GM21723 (cell line): ENCODE measurements at regions not wholly inside any gene's neighbourhood (a gene's known extent, or its start where the extent isn't known, plus 50 kb on each side); places are given as distances from the start of the nearest gene placed in this dataset.
"Not testable (repeated sequence)": the region's sequence is repeated elsewhere in the genome, so short reads cannot be mapped to it uniquely, and the experiment has no call there.

ENCODE experiments used
- ATAC-seq: cut with Tn5 transposase; IDR thresholded peaks from one replicate; pipeline ENCODE4 v1.9.1; 2021; ENCODE audit warnings: mild to moderate bottlenecking, moderate library complexity; ENCODE audit not compliant: unreplicated experiment

DNA sequence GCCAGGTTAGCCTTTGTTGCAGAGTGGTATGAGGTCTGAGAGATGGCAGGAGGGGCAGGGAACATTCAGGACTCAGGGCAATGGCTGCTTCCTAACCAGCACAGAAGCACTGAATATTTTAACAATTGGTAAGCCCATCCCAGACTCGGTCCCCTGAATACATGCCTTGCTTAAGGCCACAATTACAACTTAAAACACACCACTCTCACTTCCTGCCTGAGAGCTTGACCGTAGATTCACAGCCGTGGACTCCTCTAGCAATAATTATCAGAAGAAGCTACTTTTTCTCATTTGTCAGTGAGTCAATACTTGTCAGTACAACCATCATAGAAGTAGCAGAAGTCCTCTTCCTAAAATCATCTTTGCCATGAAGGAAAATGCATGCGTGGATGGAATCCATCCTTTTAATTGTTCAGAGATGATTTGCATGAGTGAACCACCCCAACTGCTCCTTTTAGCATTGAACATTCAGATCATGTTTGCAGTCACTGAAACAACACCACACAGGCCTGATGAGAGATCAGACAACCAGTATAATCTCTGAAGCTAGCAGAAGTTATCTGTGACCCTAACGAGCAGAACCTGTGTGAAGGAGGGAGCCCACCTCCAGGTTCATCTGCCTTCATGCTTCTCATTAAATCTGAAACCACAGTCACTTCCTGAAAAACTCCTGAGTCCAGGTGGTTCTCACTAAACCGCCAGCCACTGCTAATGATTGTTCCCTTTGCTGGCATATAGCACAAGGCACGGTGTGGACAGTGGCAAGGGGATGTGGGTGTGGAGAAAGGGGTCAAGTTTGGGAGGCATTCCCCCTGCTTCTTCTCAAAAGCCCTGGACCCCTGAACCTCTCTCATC is 333.9 kb upstream of the CNR1 start:
- no peak for ATAC-seq

DNA sequence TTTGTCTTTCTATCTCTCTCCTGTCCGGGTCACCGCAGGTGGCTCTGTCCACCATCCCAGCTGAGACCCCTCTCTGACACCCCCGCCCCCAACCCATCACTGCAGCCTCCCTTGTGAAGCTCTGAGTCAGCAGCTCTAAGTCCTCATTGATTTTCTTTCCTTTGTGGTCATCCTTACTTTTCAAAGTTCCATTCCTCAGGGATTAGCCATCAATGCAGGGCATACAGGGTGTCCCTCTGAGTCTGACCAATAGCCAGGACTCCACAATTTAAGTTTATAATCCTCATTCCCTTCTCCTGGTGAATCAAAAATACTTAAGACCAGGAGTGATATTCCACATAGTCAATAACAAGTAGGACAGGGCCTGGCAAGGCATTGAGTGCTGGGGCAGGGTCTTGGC is 333.3 kb upstream of the CNR1 start:
- ATAC-seq = no peak

DNA sequence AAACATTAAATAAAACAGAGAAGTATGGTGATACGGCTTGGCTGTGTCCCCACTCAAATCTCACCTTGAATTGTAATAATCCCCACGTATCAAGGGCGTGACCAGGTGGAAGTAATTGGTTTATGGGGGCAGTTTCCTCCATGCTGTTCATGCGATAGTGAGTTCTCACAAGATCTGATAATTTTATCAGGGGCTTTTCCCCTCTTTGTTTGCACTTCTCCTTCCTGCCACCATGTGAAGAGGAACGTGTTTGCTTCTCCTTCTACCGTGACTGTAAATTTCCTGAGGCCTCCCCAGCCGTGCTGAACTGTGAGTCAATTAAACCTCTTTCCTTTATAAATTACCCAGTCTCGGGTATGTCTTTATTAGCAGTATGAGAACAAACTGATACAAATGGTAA is 331.3 kb upstream of the CNR1 start:
- not testable (repeated sequence) for ATAC-seq

DNA sequence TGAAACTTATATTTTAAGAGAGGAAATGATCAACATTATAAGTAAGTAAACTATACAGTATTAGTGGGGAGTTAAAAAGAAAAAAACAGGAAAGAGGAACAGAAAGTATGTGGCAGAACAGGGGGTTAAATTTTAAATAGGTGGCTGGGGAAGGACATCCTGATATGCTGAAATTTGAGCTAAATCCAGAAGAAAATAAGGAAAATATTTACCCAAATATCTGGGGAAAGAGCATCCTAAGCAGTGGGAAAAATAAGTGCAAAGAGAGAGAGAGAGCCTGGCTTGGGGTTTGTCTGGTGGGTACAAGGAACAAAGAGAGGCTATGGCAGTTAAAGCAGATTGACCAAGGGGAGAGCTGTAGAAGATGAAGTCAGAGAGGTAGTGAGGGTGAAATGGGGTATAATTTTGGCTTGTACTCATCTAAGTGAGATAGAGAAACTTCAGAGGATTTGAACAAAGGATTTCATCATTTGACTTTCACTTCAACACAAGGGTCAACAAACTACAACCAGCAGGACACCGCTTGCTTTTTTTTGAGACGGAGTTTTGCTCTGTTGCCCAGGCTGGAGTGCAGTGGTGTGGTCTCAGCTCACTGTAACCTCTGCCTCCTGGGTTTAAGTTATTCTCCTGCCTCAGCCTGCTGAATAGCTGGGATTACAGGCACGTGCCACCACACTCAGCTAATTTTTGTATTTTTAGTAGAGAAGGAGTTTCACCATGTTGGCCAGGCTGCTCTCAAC is 328.4 kb upstream of the CNR1 start:
- ATAC-seq = peak; percentile 61

DNA sequence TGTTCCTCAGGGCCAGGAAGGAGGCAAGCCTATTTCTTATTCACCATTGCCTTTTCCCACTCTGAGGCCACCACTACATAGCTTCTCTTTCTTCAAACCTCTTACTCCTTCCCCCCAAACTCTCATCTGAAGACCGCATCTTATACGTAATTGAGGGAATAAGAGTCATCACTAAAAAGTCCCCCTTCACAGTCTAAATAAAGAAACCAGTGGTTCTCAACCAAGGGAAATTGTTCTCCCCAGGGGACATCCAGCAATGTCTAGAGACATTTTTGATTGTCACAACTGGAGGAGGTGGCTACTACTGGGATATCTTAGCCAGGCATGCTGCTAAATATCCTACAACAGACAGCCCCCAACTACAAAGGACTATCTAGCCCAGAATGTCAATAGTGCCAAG is 327.6 kb upstream of the CNR1 start:
- peak; percentile 49 for ATAC-seq

DNA sequence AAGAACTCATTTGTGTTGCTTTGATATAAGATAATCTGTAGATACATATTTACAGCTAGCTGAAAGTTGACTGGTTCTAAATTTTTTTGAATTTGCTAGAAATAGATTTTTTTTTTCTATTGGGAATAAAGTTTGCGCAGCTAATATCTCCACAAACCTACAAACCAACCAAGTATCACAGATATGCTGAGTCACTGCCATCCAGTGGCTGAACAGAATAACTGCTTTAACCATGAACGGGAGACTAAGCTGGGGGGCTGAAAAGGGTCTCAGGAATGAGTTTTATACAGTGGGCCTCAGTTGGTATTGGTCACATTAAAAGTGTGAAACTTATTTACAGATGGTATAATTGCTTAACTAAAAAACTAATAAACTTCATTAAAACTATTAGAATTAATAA is 326.7 kb upstream of the CNR1 start:
- no peak for ATAC-seq

DNA sequence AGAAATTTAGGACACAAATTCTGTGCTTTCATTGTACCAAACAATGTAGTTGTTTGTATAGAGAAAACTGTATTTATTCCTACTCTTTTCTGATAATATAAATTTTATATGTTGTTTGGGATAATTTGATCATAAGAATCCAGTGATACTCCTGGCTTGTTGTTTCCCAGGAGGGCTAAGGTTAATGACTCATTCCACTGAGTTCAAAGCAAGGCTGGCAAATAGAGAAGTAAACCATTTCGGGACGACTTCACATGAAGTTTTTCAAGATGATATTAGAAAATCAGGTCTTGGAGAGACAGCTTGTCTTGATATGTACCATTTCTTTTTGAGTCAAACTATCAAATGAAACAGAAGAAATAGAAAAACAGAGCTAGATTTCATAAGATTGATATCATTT is 326.1 kb upstream of the CNR1 start:
- no peak for ATAC-seq

DNA sequence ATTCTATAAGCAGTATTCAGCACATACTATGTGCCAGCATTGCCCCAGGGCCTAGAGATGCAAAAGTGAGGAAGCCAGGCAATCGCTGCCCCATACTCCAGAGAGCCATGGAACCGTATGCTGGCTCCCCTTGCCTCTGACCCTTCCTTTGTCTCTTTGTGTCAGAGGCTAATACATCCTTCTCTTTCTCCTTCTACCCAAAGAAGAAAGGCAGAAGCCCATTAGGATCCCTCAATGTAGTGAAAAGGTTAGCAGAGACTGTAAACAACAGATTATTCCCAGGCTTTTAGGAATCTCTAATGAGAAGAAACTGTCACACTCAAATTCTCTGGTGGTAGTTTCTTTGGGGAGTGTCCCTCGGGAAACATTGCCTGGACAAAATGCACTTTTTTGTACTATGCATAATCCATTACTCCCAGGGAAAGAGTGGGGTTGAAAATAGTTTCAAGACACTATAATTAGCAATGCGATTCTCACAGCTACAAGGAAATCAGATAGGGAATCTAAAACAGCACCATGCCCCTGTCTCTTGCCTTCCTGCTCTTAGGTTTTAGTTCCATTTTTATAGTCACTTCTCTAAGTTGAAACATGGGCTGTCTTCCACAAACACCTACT is 325.2 kb upstream of the CNR1 start:
- ATAC-seq = no peak

DNA sequence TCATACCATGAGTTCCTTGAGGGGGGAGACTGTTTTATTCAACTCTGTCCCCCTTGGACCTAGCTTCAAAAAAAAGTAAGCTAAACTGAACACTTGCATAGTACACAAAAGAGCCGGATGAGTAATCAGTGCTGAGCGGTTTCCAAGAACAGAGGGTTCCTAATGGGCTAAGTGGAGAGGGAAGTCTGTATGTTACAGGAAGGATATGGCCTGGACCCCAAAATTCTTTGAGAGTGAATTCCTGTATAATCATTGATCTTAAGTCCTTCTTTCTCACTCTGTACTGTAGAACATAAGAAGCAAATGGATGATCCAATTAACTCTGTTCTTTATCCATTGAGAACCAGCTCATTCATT is 324.7 kb upstream of the CNR1 start:
- no peak for ATAC-seq

DNA sequence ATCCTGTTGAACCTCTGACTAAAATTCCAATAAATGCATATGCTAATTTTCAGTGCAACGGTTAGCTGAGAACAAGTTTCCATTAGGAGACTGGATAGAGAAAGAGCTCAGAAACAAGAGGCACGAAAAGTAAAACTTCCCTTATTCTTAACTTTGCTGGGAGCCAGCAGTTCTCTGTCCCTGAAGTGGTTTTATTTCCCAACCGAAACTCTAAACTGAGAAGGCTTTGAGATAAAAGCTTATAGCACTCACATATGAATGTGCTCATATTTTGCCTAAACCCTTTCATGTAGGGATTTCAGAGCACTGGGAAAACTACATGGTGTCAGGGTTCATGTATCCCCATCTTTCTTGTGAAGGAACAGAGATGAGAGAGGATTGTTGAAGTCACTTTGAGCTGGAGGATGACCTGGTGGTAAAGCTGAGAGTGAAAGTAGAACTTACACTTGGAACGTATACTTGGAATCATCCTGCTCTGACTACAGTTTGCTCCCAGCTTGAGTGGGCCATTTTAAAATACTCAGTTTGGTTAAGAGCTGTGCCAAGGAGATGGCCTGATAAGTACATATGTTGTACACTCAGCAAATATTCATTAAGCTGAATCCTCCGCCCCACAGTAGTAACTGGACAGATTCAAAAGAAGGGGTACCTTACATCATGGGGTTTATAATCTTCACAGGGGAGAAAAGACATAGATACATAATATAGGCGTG is 324.2 kb upstream of the CNR1 start:
- no peak for ATAC-seq

DNA sequence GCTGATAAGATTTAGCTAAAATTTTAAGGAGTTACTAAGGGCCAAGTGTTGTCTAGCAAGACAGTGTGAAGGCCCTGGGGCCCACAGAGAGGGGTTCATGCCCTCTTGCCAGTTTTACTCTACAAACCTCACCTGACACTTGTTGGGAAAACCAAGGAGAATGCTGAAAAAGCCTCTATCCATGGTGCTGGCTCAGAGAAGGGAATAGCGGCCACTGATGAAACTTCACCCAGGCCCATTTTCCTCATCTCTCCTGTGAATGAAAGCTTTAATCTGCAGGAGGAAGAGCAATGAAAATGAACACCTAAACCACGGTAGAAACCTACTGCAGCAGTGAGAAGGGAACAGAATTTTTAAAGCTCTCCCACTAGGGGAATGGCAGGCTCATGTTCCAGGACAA is 317.3 kb upstream of the CNR1 start:
- no peak for ATAC-seq

DNA sequence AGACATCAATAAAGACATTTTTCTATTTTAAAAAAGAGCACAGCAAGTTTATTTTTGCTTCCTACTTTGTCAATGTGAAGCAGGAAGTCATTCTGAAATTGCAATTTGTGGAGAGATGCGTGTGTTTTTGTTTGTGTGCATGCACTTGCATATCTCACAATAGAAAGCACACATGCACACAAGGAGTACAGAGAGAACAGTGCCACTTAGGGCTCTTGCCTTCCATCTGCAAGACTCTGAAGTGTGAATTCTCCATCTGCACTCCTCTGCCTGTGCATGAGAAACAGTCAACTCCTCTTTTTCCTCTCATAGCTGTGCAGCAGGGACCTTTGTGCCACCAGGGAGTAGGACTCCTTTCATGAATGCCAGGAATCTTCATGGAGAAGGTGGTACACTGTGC is 316.3 kb upstream of the CNR1 start:
- ATAC-seq = no peak

DNA sequence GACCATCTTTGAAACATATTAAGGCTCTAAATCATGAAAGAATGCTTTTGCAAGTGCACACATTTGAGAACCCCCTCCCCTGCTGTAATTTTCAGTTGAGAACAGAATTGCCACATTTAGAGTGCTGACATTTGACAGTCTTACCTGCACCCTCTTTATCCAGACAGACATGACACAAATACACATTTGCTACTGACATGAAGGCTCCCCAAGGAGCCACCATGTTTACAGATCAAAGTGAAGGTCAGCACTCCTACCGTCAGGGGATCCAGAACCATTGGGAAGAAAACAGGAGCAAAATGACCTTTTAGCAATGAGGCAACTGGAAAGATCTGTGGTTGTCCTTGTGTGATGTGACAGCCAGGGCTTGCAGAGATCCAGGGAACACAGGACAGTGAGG is 315.4 kb upstream of the CNR1 start:
- ATAC-seq = no peak

DNA sequence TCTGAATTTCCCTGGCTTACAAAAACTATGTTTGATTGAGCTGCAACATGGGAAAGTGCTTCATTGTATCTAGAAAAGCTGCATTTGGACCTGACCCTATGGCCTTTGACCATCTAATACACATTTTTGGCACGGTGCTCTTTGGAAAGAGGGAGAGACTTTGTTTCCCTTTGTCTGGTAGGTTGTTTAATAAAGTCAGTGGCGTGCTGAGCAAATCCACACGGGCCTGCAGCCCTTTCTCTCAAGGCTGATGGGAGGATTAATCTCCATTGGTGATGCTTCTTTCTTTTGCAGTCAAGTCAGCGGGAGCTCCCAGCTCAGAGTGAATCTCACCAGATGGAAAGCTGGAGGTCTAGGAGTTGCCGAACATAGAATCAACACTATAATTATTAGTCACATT is 314.7 kb upstream of the CNR1 start:
- no peak for ATAC-seq

DNA sequence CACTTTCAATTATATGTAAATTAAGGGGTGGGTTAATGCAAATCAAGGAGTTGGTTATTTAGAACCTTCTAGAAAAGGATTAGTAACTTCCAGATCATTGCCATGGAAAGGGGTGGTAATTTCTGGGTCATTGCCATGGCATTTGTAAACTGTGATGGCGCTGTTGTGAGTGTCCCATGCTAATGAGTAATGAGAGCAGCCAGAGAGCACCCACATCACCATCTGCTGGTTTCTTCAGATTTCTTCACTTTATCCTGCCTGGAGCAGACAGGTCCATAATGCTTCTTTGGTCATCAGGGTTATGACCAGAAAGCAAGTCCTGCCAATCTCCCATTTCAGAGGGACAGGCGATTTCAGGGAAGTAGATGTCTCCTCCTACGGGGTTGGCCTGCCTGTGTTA is 311.3 kb upstream of the CNR1 start:
- ATAC-seq = no peak

DNA sequence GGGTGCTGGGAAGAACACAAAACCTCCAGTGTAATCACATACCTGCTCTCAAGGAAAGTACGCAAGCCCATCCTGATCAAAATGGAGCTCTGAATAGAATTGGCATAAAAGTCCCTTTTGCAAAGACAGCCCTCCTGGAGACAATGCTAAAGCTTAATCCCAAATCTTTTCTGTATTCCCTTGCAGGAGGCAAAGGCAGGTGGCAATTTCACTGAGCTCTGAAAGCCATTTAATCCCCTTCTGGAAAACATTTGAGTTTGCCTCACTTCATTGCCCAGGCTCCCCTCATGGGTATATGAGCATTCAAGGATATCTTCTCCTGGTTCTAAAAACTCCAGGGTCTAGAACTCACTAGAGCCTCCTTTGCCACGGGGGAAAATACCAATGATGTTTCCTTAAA is 310.2 kb upstream of the CNR1 start:
- ATAC-seq = no peak

DNA sequence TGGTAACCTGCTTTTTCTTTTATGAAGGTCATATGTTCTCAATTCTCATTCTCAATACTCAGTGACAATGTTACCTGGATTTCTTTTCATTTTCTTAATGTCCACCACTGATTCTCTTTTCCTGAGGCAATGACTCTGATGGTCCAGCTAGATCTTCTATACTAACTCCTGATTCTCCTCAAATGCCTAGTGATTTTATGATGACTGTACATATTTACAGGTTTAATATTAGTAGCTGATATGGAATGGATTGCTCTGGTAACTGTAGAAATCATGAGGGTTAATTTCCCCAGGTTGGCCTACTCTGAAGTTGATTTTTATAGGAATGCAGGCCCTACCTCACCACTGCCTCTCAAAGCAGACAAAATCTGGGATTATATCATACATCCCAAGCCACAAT is 308.6 kb upstream of the CNR1 start:
- ATAC-seq = no peak

DNA sequence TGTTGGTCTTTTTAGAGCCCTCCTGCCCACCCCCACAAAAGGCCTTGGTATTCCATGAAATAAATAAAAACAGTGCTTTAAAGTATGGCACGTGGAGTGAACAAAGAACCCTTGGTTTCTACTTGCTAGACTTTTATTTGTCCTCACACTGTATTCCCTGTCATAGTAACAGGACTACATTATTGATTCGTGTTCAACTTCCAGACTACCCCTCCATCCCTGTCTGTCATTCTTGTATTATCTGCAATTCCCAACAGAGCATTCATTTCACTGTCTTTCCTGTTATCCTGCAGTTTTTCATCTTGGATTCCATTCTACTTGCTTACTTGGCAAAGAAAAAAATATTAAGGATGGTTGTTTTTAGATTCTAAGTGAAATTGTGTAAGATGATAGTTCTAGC is 307.4 kb upstream of the CNR1 start:
- no peak for ATAC-seq

DNA sequence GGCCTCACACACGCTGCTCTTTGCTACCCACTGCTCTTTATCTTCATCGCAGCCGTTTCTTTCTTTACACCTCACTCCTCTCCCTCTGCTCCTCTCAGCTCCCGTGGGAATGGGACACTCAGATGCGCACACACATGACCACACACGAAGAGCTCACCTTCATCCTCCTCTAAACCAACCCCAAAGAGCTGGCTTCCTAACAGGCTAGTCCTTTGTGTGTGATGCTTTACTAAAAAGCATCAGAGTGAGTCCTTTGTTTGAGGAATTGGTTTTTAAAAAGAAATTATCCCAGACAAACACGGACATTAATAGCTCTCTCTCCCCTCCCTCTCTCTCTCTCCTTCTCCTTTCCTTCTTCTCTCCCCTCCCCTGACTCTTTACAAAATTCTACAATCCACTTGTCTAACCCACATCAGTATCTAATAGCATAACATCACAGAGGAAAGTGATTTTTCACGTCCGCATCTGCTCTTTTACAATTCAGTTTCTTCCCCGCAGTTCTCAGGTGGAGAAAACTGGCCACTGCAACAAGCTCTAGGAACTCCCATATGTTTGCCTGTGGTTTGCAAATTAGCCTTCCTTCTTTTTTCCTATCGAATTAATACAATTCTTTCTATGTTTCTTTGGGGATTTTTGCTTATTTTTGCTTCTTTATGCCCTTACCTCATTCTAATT is 306.8 kb upstream of the CNR1 start:
- no peak for ATAC-seq

DNA sequence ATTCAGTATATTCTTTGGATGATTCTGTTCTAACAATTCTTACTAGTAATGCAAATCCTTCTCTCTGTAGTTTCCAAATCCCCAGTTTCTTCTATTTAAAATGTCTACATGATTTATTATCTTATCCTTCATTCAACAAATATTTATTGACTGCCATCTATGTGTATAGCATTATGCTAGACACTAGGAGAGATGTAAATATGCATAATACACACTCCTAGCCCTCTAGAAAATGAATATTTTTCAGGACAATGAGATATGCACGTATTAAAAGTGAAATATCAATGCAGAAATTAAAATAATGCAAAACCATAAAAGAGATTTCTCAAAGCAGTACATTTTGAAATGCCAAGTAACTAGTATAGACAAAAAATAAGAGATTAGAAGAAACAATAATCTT is 293.5 kb upstream of the CNR1 start:
- ATAC-seq = no peak

DNA sequence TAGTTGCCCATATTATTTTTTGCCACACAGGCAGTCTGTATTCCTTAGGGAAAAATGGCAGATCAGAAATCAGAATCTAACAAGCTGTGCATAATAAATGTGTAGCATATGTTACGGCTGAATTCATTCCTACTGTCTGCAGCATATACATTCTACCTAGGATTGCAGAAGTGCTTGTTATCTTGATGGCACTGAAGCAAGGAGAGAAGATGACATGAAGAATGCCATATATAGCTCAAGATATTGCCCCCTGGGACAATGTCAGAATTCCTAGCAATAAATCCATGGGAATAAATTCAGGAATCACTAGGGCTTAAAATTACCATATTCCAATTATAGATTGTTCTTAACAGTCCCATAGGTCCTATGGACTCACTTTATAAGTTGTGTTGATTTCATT is 293.0 kb upstream of the CNR1 start:
- no peak for ATAC-seq
